Urothelium cell line (cell line): ENCODE measurements at regions not wholly inside any gene's neighbourhood (a gene's known extent, or its start where the extent isn't known, plus 50 kb on each side); places are given as distances from the start of the nearest gene placed in this dataset.

Experiments
- DNase-seq: peaks from one replicate; pipeline ENCODE4 v3.0.0; 2011; ENCODE audit warnings: low spot score, mixed read lengths
- FAIRE-seq: peaks from 2 replicates; lab custom pipeline; 2011; peaks lifted over from hg19 to GRCh38; lab: Jason Lieb, UNC

- DNase-seq, result peak; percentile 71
- FAIRE-seq, result peak; percentile 86
Measured at GRCh38 chr20:63101781-63102720, 95.3 kb upstream of the BHLHE23 start.

GRCh38 chr20:63100926-63101699, 94.3 kb upstream of the BHLHE23 start:
- FAIRE-seq, result peak; percentile 63

GRCh38 chr20:63100174-63100925, 93.6 kb upstream of the BHLHE23 start:
- no peak for DNase-seq
- no peak for FAIRE-seq

More at GRCh38 chr20:63100926-63101699, 94.3 kb upstream of the BHLHE23 start:
- no peak for DNase-seq

- FAIRE-seq (no peak), DNase-seq (no peak)
Measured at GRCh38 chr20:63099456-63100173, 92.9 kb upstream of the BHLHE23 start.

- DNase-seq, result no peak
- no peak for FAIRE-seq
Measured at GRCh38 chr20:63098195-63098810, 91.5 kb upstream of the BHLHE23 start.

- DNase-seq (no peak), FAIRE-seq (no peak)
Measured at GRCh38 chr20:63097336-63097831, 90.6 kb upstream of the BHLHE23 start.

- no peak for DNase-seq
- no peak for FAIRE-seq
Measured at GRCh38 chr20:63096681-63097335, 90.0 kb upstream of the BHLHE23 start.

GRCh38 chr20:63095718-63096654, 89.2 kb upstream of the BHLHE23 start:
- peak; percentile 77 for DNase-seq
- no peak for FAIRE-seq

GRCh38 chr20:63094767-63095499, 88.2 kb upstream of the BHLHE23 start:
- DNase-seq (no peak), FAIRE-seq (no peak)

GRCh38 chr20:63093966-63094766, 87.4 kb upstream of the BHLHE23 start:
- DNase-seq (no peak), FAIRE-seq (no peak)

GRCh38 chr20:63092660-63093215, 86.0 kb upstream of the BHLHE23 start:
- DNase-seq, result no peak
- FAIRE-seq, result no peak

GRCh38 chr20:63091901-63092659, 85.3 kb upstream of the BHLHE23 start:
- FAIRE-seq (no peak), DNase-seq (no peak)

- DNase-seq (no peak), FAIRE-seq (no peak)
Measured at GRCh38 chr20:63090682-63091571, 84.2 kb upstream of the BHLHE23 start.

GRCh38 chr20:63090052-63090451, 83.3 kb upstream of the BHLHE23 start:
- no peak for DNase-seq
- FAIRE-seq, result no peak
